Calu3 (cell line): ENCODE measurements at regions not wholly inside any gene's neighbourhood (a gene's known extent, or its start where the extent isn't known, plus 50 kb on each side); places are given as distances from the start of the nearest gene placed in this dataset.

Experiments used
- BruUV-seq: library from RNA; stranded (reverse); fragments of 400-500 nt; replicated peaks from 2 replicates; lab custom pipeline; 2021; lab: Mats Ljungman, UMichigan
- CTCF ChIA-PET: fragments of 300-600 bp; sonication (Branson Sonifier 250); formaldehyde crosslinking; loops from one replicate; lab custom pipeline; 2022; ENCODE audit warnings: antibody characterized with exemption; lab: Charles Lee
- DNase-seq: peaks from one replicate; pipeline ENCODE4 v3.0.0; 2022
- H3K27ac Mint-ChIP-seq: one replicate; pipeline ENCODE4 v1.8.0; 2022; ENCODE audit warnings: mixed read lengths; ENCODE audit not compliant: unreplicated experiment
- H3K27me3 Mint-ChIP-seq: one replicate; pipeline ENCODE4 v1.8.0; 2022; ENCODE audit warnings: mixed read lengths; ENCODE audit not compliant: unreplicated experiment
- H3K36me3 Mint-ChIP-seq: one replicate; pipeline ENCODE4 v1.8.0; 2022; ENCODE audit warnings: mild to moderate bottlenecking, moderate library complexity, mixed read lengths; ENCODE audit not compliant: insufficient read depth, unreplicated experiment
- H3K4me1 Mint-ChIP-seq: one replicate; pipeline ENCODE4 v1.8.0; 2022; ENCODE audit warnings: mild to moderate bottlenecking, low read depth, mixed read lengths; ENCODE audit not compliant: unreplicated experiment
- H3K4me3 Mint-ChIP-seq: one replicate; pipeline ENCODE4 v1.8.0; 2022; ENCODE audit warnings: mild to moderate bottlenecking, low read depth, moderate library complexity, mixed read lengths; ENCODE audit not compliant: unreplicated experiment
- H3K9me3 Mint-ChIP-seq: one replicate; pipeline ENCODE4 v1.8.0; 2022; ENCODE audit warnings: low read depth, mixed read lengths; ENCODE audit not compliant: unreplicated experiment
- CTCF ChIP-seq: fragments of 200-600 bp; IDR thresholded peaks from one replicate; pipeline ENCODE4 v1.8.0; 2022; ENCODE audit warnings: antibody characterized with exemption; ENCODE audit not compliant: unreplicated experiment
- intact Hi-C: fragments of 100-400 bp; cut with micrococcal nuclease; formaldehyde crosslinking; loops from one replicate; pipeline ENCODE4 v1.10.0; 2022; ENCODE audit not compliant: unreplicated experiment

- no peak overlapping the region for H3K4me3 Mint-ChIP-seq
- H3K9me3 Mint-ChIP-seq, result peaks cover 2% of the 10 kb centered on the region
- intact Hi-C loops, result no loop called here
- H3K4me1 Mint-ChIP-seq, result no peaks in the 10 kb centered on the region
- no peaks in the 10 kb centered on the region for H3K27me3 Mint-ChIP-seq
- TF ChIP-seq CTCF, result no peak
- DNase-seq, result no peak
- no peaks in the 10 kb centered on the region for H3K36me3 Mint-ChIP-seq
- BruUV-seq, result no TSS peak
- no peak overlapping the region for H3K27ac Mint-ChIP-seq
- CTCF ChIA-PET, result no interaction called here
These were observed 364.2 kb downstream of the NNT start for GRCh38 chr5:43967165-43967564.

DNA sequence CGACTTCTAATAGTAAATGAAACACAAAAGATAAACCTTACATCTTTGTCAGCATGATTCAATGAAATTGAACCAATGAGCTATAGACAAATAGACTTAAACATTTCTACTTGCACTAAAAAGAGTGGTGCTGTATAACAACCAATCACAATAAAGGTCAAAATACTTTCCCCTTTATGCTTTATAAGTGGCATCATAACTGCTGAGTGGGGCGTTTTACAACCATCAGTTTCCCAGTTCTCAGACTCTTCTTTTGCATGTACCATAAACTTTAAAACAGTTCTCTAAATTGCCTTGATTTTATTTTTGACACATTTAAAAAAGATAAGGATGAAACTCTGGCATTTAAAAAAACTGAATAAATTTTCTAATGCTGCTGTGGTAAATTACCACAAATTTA is 356.2 kb downstream of the NNT start:
- Mint-ChIP-seq H3K36me3 (no peaks in the 10 kb centered on the region), H3K27me3 (no peaks in the 10 kb centered on the region), H3K27ac (no peak overlapping the region), H3K4me1 (no peaks in the 10 kb centered on the region), H3K4me3 (no peak overlapping the region), H3K9me3 (no peaks in the 10 kb centered on the region)
- CTCF ChIA-PET, result no interaction called here
- DNase-seq, result no peak
- no peak for TF ChIP-seq CTCF
- no TSS peak for BruUV-seq
- intact Hi-C loops, result no loop called here

GRCh38 chr5:43947935-43948334 is 345.0 kb downstream of the NNT start:
- BruUV-seq, result no TSS peak
- Mint-ChIP-seq H3K27ac (no peak overlapping the region), H3K27me3 (no peaks in the 10 kb centered on the region)

GRCh38 chr5:43941806-43942205 is 338.8 kb downstream of the NNT start:
- CTCF ChIA-PET, result no interaction called here
- no TSS peak for BruUV-seq
- Mint-ChIP-seq H3K27me3 (no peaks in the 10 kb centered on the region), H3K36me3 (no peaks in the 10 kb centered on the region), H3K4me3 (no peak overlapping the region), H3K4me1 (no peaks in the 10 kb centered on the region), H3K27ac (no peak overlapping the region), H3K9me3 (peaks cover 11% of the 10 kb centered on the region)
- intact Hi-C loops, result loop anchor here (10.0 kb wide), 1 partner anchor 303 kb away; no protein-coding TSS in a partner anchor
- DNase-seq, result no peak
- no peak for TF ChIP-seq CTCF

More at GRCh38 chr5:43947935-43948334, 345.0 kb downstream of the NNT start:
- H3K36me3 Mint-ChIP-seq, result no peaks in the 10 kb centered on the region
- H3K4me3 Mint-ChIP-seq, result no peak overlapping the region
- H3K9me3 Mint-ChIP-seq, result peaks cover 9% of the 10 kb centered on the region
- intact Hi-C loops, result loop anchor here (10.0 kb wide), 1 partner anchor 297 kb away; no protein-coding TSS in a partner anchor
- H3K4me1 Mint-ChIP-seq, result no peaks in the 10 kb centered on the region
- CTCF ChIA-PET, result no interaction called here
- no peak for DNase-seq
- TF ChIP-seq CTCF, result no peak
